ENCODE measurements at regions not wholly inside any gene's neighbourhood (a gene's known extent, or its start where the extent isn't known, plus 50 kb on each side); places are given as distances from the start of the nearest gene placed in this dataset.

DNA sequence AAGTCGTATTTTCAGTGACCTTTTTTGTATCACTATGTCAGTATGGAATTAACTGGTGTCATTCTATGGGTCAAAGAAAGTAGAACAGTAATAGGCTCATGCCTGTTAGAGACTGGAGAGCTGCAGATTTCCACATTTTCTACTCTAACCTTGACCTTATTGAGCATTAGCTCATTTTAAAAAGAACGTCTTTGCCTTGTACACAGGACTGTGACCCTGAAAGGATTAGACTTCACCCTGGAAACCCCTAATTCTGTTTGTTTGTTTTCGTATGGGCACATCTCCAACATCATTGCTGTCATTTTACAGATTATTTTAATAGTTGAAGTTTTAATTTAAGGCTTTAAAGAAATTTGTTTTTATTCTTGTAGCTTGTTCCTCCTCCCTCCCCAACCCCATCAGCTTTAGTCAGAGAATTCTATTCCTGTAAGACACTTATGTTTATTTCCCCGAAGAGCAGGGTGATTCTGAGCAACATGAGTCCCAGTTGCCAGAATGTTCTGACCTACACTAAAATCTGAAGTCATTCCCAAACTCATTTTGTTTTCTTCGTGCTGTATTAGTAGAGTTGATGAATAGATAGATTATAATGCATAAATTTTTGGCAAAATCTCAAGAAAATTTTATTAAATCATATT lies 451.3 kb downstream of the FOXG1 start:
- TF ChIP-seq CEBPB (IDR thresholded peaks at IDR 0.05) (no peak), FOXM1 (IDR thresholded peaks at IDR 0.05; ENCODE audit: borderline replicate concordance, low read depth) (no peak), TAF1 (IDR thresholded peaks at IDR 0.05; ENCODE audit: low read depth) (no peak), CREB1 (IDR thresholded peaks at IDR 0.05; ENCODE audit: low read depth) (no peak), REST (IDR thresholded peaks at IDR 0.05; ENCODE audit: low read depth) (no peak), EP300 (IDR thresholded peaks at IDR 0.05; ENCODE audit: borderline replicate concordance) (no peak), RAD21 (IDR thresholded peaks at IDR 0.05; ENCODE audit: low read depth) (no peak)
- TF ChIP-seq, protein P1, sequence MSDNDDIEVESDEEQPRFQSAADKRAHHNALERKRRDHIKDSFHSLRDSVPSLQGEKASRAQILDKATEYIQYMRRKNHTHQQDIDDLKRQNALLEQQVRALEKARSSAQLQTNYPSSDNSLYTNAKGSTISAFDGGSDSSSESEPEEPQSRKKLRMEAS (IDR thresholded peaks at IDR 0.05) = no peak
